ENCODE measurements at regions not wholly inside any gene's neighbourhood (a gene's known extent, or its start where the extent isn't known, plus 50 kb on each side); places are given as distances from the start of the nearest gene placed in this dataset.

DNA sequence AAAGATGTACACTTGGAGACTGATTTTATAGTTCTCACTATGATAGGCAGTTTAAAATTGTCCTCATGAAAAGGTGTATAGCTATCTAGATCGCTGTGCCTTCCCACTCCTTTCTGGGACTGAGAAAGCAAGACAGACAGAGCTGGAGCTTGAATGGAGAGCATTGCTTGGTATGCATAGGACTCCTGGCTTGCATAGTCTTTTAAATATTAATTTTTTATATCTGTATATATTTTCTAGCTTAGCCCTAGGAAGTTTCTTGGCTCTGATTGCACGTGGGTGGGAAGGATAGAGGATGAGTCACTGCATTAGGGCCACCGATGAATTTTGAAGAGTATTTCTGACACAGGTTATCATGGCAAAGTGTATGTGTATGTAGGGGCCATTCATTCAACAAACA, 150.0 kb upstream of the SPACA1 start:
- 60 to 64% methylated on average over 3 of the region's 3 CpGs for WGBS, 2 donors
- no peak for DNase-seq

DNA sequence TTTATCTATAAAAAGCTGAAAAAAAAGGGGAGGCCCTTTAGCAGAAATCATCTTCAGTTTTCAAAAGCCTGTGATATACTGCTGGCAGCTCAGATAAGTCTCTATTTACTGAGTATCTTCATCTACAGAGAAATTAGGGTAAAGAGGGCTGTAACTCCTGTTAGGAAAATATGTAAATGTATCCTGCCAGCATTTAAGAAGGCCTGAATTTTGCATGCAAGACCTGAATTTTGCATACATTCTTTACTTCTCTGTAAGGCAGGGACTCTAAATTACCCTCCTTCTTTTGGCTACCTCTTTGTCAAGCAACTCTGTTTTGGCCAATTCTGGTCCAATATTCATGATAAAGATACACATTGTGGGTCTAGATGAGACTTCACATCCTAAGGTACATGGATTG, 150.6 kb upstream of the SPACA1 start:
- Histone ChIP-seq H3K9me3 (no peaks in the 10 kb centered on the region), H3K36me3 (replicated peaks in 1 of 2; ENCODE audit: insufficient read depth in 1 of 2, low read depth in 2 of 2) (no peaks in the 10 kb centered on the region), H3K4me3 (no peak overlapping the region), H3K4me1 (no peaks in the 10 kb centered on the region), H3K27me3 (no peaks in the 10 kb centered on the region), H3K27ac (no peak overlapping the region)
- ATAC-seq (no peak), DNase-seq (no peak)
- intact Hi-C loops (cut with DNase I) = no loop called here
- TF ChIP-seq, protein P1, sequence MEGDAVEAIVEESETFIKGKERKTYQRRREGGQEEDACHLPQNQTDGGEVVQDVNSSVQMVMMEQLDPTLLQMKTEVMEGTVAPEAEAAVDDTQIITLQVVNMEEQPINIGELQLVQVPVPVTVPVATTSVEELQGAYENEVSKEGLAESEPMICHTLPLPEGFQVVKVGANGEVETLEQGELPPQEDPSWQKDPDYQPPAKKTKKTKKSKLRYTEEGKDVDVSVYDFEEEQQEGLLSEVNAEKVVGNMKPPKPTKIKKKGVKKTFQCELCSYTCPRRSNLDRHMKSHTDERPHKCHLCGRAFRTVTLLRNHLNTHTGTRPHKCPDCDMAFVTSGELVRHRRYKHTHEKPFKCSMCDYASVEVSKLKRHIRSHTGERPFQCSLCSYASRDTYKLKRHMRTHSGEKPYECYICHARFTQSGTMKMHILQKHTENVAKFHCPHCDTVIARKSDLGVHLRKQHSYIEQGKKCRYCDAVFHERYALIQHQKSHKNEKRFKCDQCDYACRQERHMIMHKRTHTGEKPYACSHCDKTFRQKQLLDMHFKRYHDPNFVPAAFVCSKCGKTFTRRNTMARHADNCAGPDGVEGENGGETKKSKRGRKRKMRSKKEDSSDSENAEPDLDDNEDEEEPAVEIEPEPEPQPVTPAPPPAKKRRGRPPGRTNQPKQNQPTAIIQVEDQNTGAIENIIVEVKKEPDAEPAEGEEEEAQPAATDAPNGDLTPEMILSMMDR (IDR thresholded peaks at IDR 0.05) = no peak
- TF ChIP-seq POLR2A (IDR thresholded peaks at IDR 0.05) = no peak

More for the DNA sequence above, 150.0 kb upstream of the SPACA1 start:
- TF ChIP-seq, protein P1 (IDR thresholded peaks at IDR 0.05) = no peak
- TF ChIP-seq POLR2A (IDR thresholded peaks at IDR 0.05) = no peak
- Histone ChIP-seq H3K27me3 (no peaks in the 10 kb centered on the region), H3K4me1 (no peaks in the 10 kb centered on the region), H3K9me3 (no peaks in the 10 kb centered on the region), H3K4me3 (no peak overlapping the region), H3K27ac (no peak overlapping the region), H3K36me3 (replicated peaks in 1 of 2; ENCODE audit: insufficient read depth in 1 of 2, low read depth in 2 of 2) (no peaks in the 10 kb centered on the region)
- intact Hi-C loops (cut with DNase I) = no loop called here
- ATAC-seq = no peak

DNA sequence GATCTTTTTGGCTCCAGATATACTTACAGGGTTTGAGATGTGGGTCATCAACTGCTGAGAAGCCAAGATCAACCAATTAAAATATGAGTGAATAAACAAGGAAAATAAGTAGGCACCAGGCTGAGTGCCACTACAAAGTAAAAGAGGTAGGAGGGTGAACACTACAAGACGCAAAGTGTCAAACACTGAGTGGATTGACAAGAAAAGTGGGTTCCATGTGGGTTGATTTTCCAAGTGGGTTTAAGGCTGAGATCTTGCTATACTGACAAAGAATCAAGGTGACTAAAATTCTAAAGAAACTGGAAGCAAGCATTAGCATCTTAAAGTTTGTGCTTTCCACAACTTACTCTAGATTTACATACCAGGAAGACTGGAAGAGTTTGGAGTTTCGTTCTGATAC, 160.4 kb upstream of the SPACA1 start:
- Histone ChIP-seq H3K27ac (no peak overlapping the region), H3K36me3 (replicated peaks in 1 of 2; ENCODE audit: insufficient read depth in 1 of 2, low read depth in 2 of 2) (no peaks in the 10 kb centered on the region), H3K27me3 (no peaks in the 10 kb centered on the region), H3K9me3 (no peaks in the 10 kb centered on the region), H3K4me1 (no peaks in the 10 kb centered on the region), H3K4me3 (no peak overlapping the region)
- no peak for DNase-seq
- TF ChIP-seq POLR2A (IDR thresholded peaks at IDR 0.05) = no peak
- TF ChIP-seq, protein P1 (IDR thresholded peaks at IDR 0.05) = no peak
- ATAC-seq = no peak
- 68 to 92% methylated on average over 2 of the region's 2 CpGs for WGBS, 2 donors
- intact Hi-C loops (cut with DNase I) = no loop called here

DNA sequence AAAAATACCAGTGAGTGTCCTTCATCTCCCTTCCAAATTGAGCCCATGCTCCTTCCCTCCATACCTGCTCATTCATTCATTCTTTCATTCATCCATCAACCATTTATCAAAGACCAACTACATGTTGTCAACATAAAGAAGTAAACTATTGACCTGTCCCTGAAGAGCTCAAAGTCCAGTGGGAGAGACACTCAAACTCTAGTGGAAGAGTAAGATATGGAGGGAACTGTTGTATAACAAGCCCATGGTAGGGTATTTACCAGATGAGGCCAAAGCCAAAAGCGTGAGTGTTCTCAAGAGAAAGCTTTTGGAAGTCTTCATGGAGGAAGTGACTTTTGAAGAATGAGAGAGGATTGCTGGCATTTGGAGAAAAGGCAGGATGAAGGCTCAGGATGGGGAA, 163.4 kb upstream of the SPACA1 start:
- intact Hi-C loops (cut with DNase I) = no loop called here
- Histone ChIP-seq H3K27ac (no peak overlapping the region), H3K36me3 (replicated peaks in 1 of 2; ENCODE audit: insufficient read depth in 1 of 2, low read depth in 2 of 2) (no peaks in the 10 kb centered on the region), H3K4me3 (no peak overlapping the region), H3K4me1 (no peaks in the 10 kb centered on the region), H3K27me3 (no peaks in the 10 kb centered on the region), H3K9me3 (no peaks in the 10 kb centered on the region)
- ATAC-seq (no peak), DNase-seq (no peak)
- no peak for TF ChIP-seq POLR2A (IDR thresholded peaks at IDR 0.05)
- TF ChIP-seq, protein P1 (IDR thresholded peaks at IDR 0.05) = no peak
- WGBS, 2 donors = 71 to 73% methylated on average over 1 of the region's 1 CpG

DNA sequence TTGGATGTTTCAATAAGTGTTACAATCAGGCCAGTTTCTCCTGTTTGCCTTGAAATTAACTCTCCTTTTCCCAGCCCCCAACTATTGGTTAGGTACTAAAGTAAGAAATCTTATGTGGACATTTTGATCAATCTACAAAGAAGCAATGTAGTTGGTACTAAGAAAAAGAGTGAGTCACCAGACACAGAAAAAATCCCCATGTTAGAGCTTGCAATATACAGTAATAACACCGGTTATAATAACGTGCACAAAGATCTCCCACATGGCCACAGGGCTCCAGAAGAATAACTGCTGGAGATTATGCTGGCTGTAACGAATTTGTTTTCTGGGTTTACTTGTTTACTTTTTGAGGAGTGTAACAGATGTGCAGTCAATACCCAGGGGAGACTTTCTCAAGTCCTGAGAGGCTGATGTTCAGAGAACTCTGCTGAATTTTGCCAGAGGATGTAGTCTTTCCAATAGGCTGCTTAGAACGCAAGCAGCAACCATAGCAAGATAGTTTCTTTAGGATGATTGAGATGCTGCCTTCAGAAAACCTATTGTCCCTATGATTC, 166.2 kb upstream of the SPACA1 start:
- TF ChIP-seq POLR2A (IDR thresholded peaks at IDR 0.05) = no peak
- TF ChIP-seq, protein P1 (IDR thresholded peaks at IDR 0.05) = no peak
- no peak for DNase-seq
- H3K9me3 ChIP-seq = no peaks in the 10 kb centered on the region
- H3K4me3 ChIP-seq = no peak overlapping the region
- ATAC-seq = no peak
- H3K4me1 ChIP-seq = no peaks in the 10 kb centered on the region
- H3K36me3 ChIP-seq (replicated peaks in 1 of 2; ENCODE audit: insufficient read depth in 1 of 2, low read depth in 2 of 2) = no peaks in the 10 kb centered on the region
- intact Hi-C loops (cut with DNase I) = no loop called here
- H3K27me3 ChIP-seq = no peaks in the 10 kb centered on the region
- 58 to 64% methylated on average over 4 of the region's 4 CpGs for WGBS, 2 donors
- H3K27ac ChIP-seq = no peak overlapping the region

Measured in body of pancreas (tissue), 4 donors.